B cell (primary cell): ENCODE measurements at regions not wholly inside any gene's neighbourhood (a gene's known extent, or its start where the extent isn't known, plus 50 kb on each side); places are given as distances from the start of the nearest gene placed in this dataset.

Experiments
- CTCF ChIP-seq: fragments of 200-600 bp; IDR thresholded peaks from one replicate; pipeline ENCODE4 v1.8.0; 2022; ENCODE audit warnings: antibody characterized with exemption, mild to moderate bottlenecking
- EZH2 ChIP-seq: IDR thresholded peaks from 2 replicates; pipeline ENCODE4 v1.6.1; 2012; ENCODE audit warnings: borderline replicate concordance, low read depth, mild to moderate bottlenecking, moderate library complexity, low read length; ENCODE audit not compliant: insufficient read depth, poor library complexity, severe bottlenecking

- no peak for TF ChIP-seq CTCF
- TF ChIP-seq EZH2: no peak
These were observed 1292.2 kb downstream of the UQCRFS1 start for GRCh38 chr19:27920774-27921173.
